Caco-2 (cell line): ENCODE measurements at regions not wholly inside any gene's neighbourhood (a gene's known extent, or its start where the extent isn't known, plus 50 kb on each side); places are given as distances from the start of the nearest gene placed in this dataset.

ENCODE experiments used
- BruUV-seq: library from RNA; stranded (reverse); fragments of 400-500 nt; replicated peaks from 2 replicates; lab custom pipeline; 2021; lab: Mats Ljungman, UMichigan
- CTCF ChIA-PET: fragments of 300-600 bp; sonication (Branson Sonifier 250); formaldehyde crosslinking; loops from one replicate; lab custom pipeline; 2022; ENCODE audit warnings: antibody characterized with exemption; lab: Charles Lee
- POLR2A ChIA-PET: fragments of 300-600 bp; sonication (Branson Sonifier 250); formaldehyde crosslinking; loops from one replicate; lab custom pipeline; 2022; ENCODE audit warnings: antibody characterized with exemption; lab: Charles Lee
- DNase-seq, 2 experiments: peaks; one replicate each; pipeline versions ENCODE4 v3.0.0 to v3.0.0-alpha.2; 2020 to 2022
- H3K27me3 ChIP-seq: replicated peaks from 2 replicates; pipeline ENCODE4 v1.6.0; 2011; ENCODE audit warnings: low read length; ENCODE audit not compliant: control insufficient read depth, insufficient read depth
- H3K36me3 ChIP-seq: 2 replicates; pipeline ENCODE4 v1.5.1; 2011; ENCODE audit warnings: low read length; ENCODE audit not compliant: control insufficient read depth, insufficient read depth
- H3K4me1 ChIP-seq: fragments of 250-450 bp; sonication (Bioruptor Pico); 2 replicates; pipeline ENCODE4 v1.5.1; 2020; ENCODE audit warnings: mild to moderate bottlenecking
- H3K4me3 ChIP-seq: 2 replicates; pipeline ENCODE4 v1.5.1; 2011; ENCODE audit warnings: low read depth, mild to moderate bottlenecking, control low read depth, low read length
- H3K9me3 ChIP-seq: fragments of 250-450 bp; sonication (Bioruptor Pico); 2 replicates; pipeline ENCODE4 v1.5.1; 2020; ENCODE audit warnings: mild to moderate bottlenecking, moderate library complexity
- H3K27ac Mint-ChIP-seq: one replicate; pipeline ENCODE4 v1.8.0; 2022; ENCODE audit warnings: mixed read lengths; ENCODE audit not compliant: unreplicated experiment
- H3K27me3 Mint-ChIP-seq: one replicate; pipeline ENCODE4 v1.8.0; 2022; ENCODE audit warnings: mixed read lengths; ENCODE audit not compliant: insufficient read depth, unreplicated experiment
- H3K36me3 Mint-ChIP-seq: one replicate; pipeline ENCODE4 v1.8.0; 2022; ENCODE audit warnings: mild to moderate bottlenecking, mixed read lengths; ENCODE audit not compliant: insufficient read depth, unreplicated experiment
- H3K4me1 Mint-ChIP-seq: one replicate; pipeline ENCODE4 v1.8.0; 2022; ENCODE audit warnings: low read depth, mixed read lengths; ENCODE audit not compliant: unreplicated experiment
- H3K4me3 Mint-ChIP-seq: one replicate; pipeline ENCODE4 v1.8.0; 2022; ENCODE audit warnings: mild to moderate bottlenecking, moderate library complexity, mixed read lengths; ENCODE audit not compliant: unreplicated experiment
- H3K9me3 Mint-ChIP-seq: one replicate; pipeline ENCODE4 v1.8.0; 2022; ENCODE audit warnings: mixed read lengths; ENCODE audit not compliant: unreplicated experiment
- CTCF ChIP-seq, 2 experiments: fragments of 200-600 bp in 1 of 2; IDR thresholded peaks; 1 replicate in 1 of 2; 2 replicates in 1 of 2; pipeline versions ENCODE4 v1.5.1 to v1.8.0; 2011 to 2022; ENCODE audit warnings: antibody characterized with exemption in 1 of 2, control low read depth in 1 of 2, inconsistent platforms in 1 of 2, low read depth in 1 of 2, low read length in 1 of 2, mild to moderate bottlenecking in 1 of 2, moderate library complexity in 1 of 2; ENCODE audit not compliant: insufficient read depth in 1 of 2, severe bottlenecking in 1 of 2, unreplicated experiment in 1 of 2
- intact Hi-C: fragments of 100-400 bp; cut with micrococcal nuclease; formaldehyde crosslinking; loops from one replicate; pipeline ENCODE4 v1.10.0; 2022; ENCODE audit not compliant: unreplicated experiment

- DNase-seq = no peak
- ChIA-PET POLR2A (no interaction called here), CTCF (no interaction called here)
- no peaks in the 10 kb centered on the region for H3K36me3 ChIP-seq
- Mint-ChIP-seq H3K4me1 (no peaks in the 10 kb centered on the region), H3K27ac (no peak overlapping the region), H3K36me3 (no peaks in the 10 kb centered on the region), H3K4me3 (no peak overlapping the region), H3K27me3 (no peaks in the 10 kb centered on the region), H3K9me3 (no peaks in the 10 kb centered on the region)
- H3K4me1 ChIP-seq = no peaks in the 10 kb centered on the region
- H3K27me3 ChIP-seq = no peaks in the 10 kb centered on the region
- intact Hi-C loops = no loop called here
- no peak overlapping the region for H3K4me3 ChIP-seq
- H3K9me3 ChIP-seq = no peaks in the 10 kb centered on the region
- no peak for TF ChIP-seq CTCF (IDR thresholded peaks at IDR 0.05; ENCODE audit: insufficient read depth in 1 of 2, low read depth in 1 of 2, low read length in 1 of 2, severe bottlenecking in 1 of 2, unreplicated experiment in 1 of 2)
- BruUV-seq = no TSS peak
Measured at GRCh38 chr15:95249524-95249923, 1018.2 kb downstream of the MCTP2 start.

GRCh38 chr15:95252404-95252803 is 1021.0 kb downstream of the MCTP2 start:
- H3K36me3 ChIP-seq = no peaks in the 10 kb centered on the region
- no peak for TF ChIP-seq CTCF (IDR thresholded peaks at IDR 0.05; ENCODE audit: insufficient read depth in 1 of 2, low read depth in 1 of 2, low read length in 1 of 2, severe bottlenecking in 1 of 2, unreplicated experiment in 1 of 2)
- Mint-ChIP-seq H3K27me3 (no peaks in the 10 kb centered on the region), H3K27ac (no peak overlapping the region), H3K4me3 (no peak overlapping the region), H3K36me3 (no peaks in the 10 kb centered on the region), H3K9me3 (no peaks in the 10 kb centered on the region), H3K4me1 (no peaks in the 10 kb centered on the region)
- H3K4me1 ChIP-seq = no peaks in the 10 kb centered on the region
- CTCF ChIA-PET = no interaction called here
- intact Hi-C loops = no loop called here
- DNase-seq = no peak
- no peaks in the 10 kb centered on the region for H3K27me3 ChIP-seq
- BruUV-seq = no TSS peak
- H3K9me3 ChIP-seq = no peaks in the 10 kb centered on the region
- no peak overlapping the region for H3K4me3 ChIP-seq
- POLR2A ChIA-PET = no interaction called here

- Mint-ChIP-seq H3K9me3 (no peaks in the 10 kb centered on the region), H3K27ac (no peak overlapping the region), H3K27me3 (no peaks in the 10 kb centered on the region), H3K4me3 (no peak overlapping the region), H3K4me1 (no peaks in the 10 kb centered on the region), H3K36me3 (no peaks in the 10 kb centered on the region)
- BruUV-seq = no TSS peak
- Histone ChIP-seq H3K4me3 (no peak overlapping the region), H3K9me3 (no peaks in the 10 kb centered on the region), H3K36me3 (no peaks in the 10 kb centered on the region), H3K27me3 (no peaks in the 10 kb centered on the region), H3K4me1 (no peaks in the 10 kb centered on the region)
- no peak for TF ChIP-seq CTCF (IDR thresholded peaks at IDR 0.05; ENCODE audit: insufficient read depth in 1 of 2, low read depth in 1 of 2, low read length in 1 of 2, severe bottlenecking in 1 of 2, unreplicated experiment in 1 of 2)
- intact Hi-C loops = no loop called here
- ChIA-PET POLR2A (no interaction called here), CTCF (no interaction called here)
- no peak for DNase-seq
Measured at GRCh38 chr15:95254263-95254662, 1022.9 kb downstream of the MCTP2 start.
